H9 (cell line): ENCODE measurements at regions not wholly inside any gene's neighbourhood (a gene's known extent, or its start where the extent isn't known, plus 50 kb on each side); places are given as distances from the start of the nearest gene placed in this dataset.

ENCODE experiments used
- DNase-seq: peaks from one replicate; pipeline ENCODE4 v3.0.0-alpha.2; 2017
- H2AFZ ChIP-seq: one replicate; pipeline ENCODE4 v1.6.1; 2013; ENCODE audit warnings: mild to moderate bottlenecking, low read length, control low read depth, moderate library complexity
- H2AK5ac ChIP-seq: 2 replicates; pipeline ENCODE4 v1.6.1; 2013; ENCODE audit warnings: low read length, control low read depth, mixed read lengths; ENCODE audit not compliant: insufficient read length
- H2BK120ac ChIP-seq: one replicate; pipeline ENCODE4 v1.6.1; 2013; ENCODE audit warnings: low read depth, mild to moderate bottlenecking, low read length, control low read depth, inconsistent platforms; ENCODE audit not compliant: poor library complexity, severe bottlenecking
- H2BK12ac ChIP-seq: 2 replicates; pipeline ENCODE4 v1.6.1; 2013; ENCODE audit warnings: low read length, control low read depth, mixed read lengths, low read depth; ENCODE audit not compliant: insufficient read length
- H2BK15ac ChIP-seq: 2 replicates; pipeline ENCODE4 v1.6.1; 2013; ENCODE audit warnings: low read depth, low read length, control low read depth
- H2BK20ac ChIP-seq: one replicate; pipeline ENCODE4 v1.6.1; 2013; ENCODE audit warnings: low read depth, mild to moderate bottlenecking, low read length, control low read depth, inconsistent platforms; ENCODE audit not compliant: poor library complexity, severe bottlenecking
- H2BK5ac ChIP-seq: 2 replicates; pipeline ENCODE4 v1.6.1; 2013; ENCODE audit warnings: low read length, control low read depth, mixed read lengths; ENCODE audit not compliant: insufficient read length
- H3K14ac ChIP-seq: 2 replicates; pipeline ENCODE4 v1.6.1; 2013; ENCODE audit warnings: low read length, control low read depth; ENCODE audit not compliant: insufficient read depth
- H3K18ac ChIP-seq: 2 replicates; pipeline ENCODE4 v1.6.1; 2013; ENCODE audit warnings: low read depth, mild to moderate bottlenecking, mixed read lengths, low read length, control low read depth; ENCODE audit not compliant: insufficient read length
- H3K23ac ChIP-seq: 2 replicates; pipeline ENCODE4 v1.6.1; 2013; ENCODE audit warnings: low read length, control low read depth, mixed read lengths, low read depth; ENCODE audit not compliant: insufficient read length
- H3K23me2 ChIP-seq: 2 replicates; pipeline ENCODE4 v1.6.1; 2013; ENCODE audit warnings: low read depth, mild to moderate bottlenecking, mixed read lengths, low read length, control low read depth; ENCODE audit not compliant: insufficient read length, poor library complexity, severe bottlenecking
- H3K27ac ChIP-seq: 2 replicates; pipeline ENCODE4 v1.5.1; 2013; ENCODE audit warnings: low read length, control low read depth, mixed read lengths, low read depth; ENCODE audit not compliant: insufficient read length
- H3K27me3 ChIP-seq: 2 replicates; pipeline ENCODE4 v1.6.1; 2013; ENCODE audit warnings: low read length, control low read depth, inconsistent platforms; ENCODE audit not compliant: insufficient read depth
- H3K4ac ChIP-seq: 2 replicates; pipeline ENCODE4 v1.6.1; 2013; ENCODE audit warnings: low read depth, mild to moderate bottlenecking, control low read depth, inconsistent platforms, low read length, moderate library complexity
- H3K4me1 ChIP-seq: 2 replicates; pipeline ENCODE4 v1.6.1; 2013; ENCODE audit warnings: low read length, control low read depth, inconsistent platforms; ENCODE audit not compliant: insufficient read depth
- H3K4me2 ChIP-seq: 2 replicates; pipeline ENCODE4 v1.6.1; 2013; ENCODE audit warnings: low read length, control low read depth, mixed read lengths; ENCODE audit not compliant: insufficient read length, insufficient read depth
- H3K56ac ChIP-seq: 2 replicates; pipeline ENCODE4 v1.6.1; 2013; ENCODE audit warnings: low read depth, mild to moderate bottlenecking, mixed read lengths, low read length, control low read depth; ENCODE audit not compliant: insufficient read length
- H3K79me1 ChIP-seq: 2 replicates; pipeline ENCODE4 v1.6.1; 2013; ENCODE audit warnings: low read depth, mild to moderate bottlenecking, moderate library complexity, low read length, control low read depth, inconsistent platforms; ENCODE audit not compliant: insufficient read depth, poor library complexity, severe bottlenecking
- H3K79me2 ChIP-seq: 2 replicates; pipeline ENCODE4 v1.6.1; 2013; ENCODE audit warnings: low read length, control low read depth, inconsistent platforms; ENCODE audit not compliant: insufficient read depth
- H3K9ac ChIP-seq: 2 replicates; pipeline ENCODE4 v1.6.1; 2013; ENCODE audit warnings: low read length, control low read depth, mixed read lengths; ENCODE audit not compliant: insufficient read length; ENCODE audit errors: extremely low read depth
- H3K9me3 ChIP-seq: one replicate; pipeline ENCODE4 v1.6.1; 2013; ENCODE audit warnings: low read depth, low read length, inconsistent platforms; ENCODE audit not compliant: control insufficient read depth
- H3T11ph ChIP-seq: one replicate; pipeline ENCODE4 v1.6.1; 2013; ENCODE audit warnings: mild to moderate bottlenecking, low read length, control low read depth, inconsistent platforms
- H4K20me1 ChIP-seq: one replicate; pipeline ENCODE4 v1.6.1; 2013; ENCODE audit not compliant: control insufficient read depth, insufficient read length, insufficient read depth
- H4K5ac ChIP-seq: 2 replicates; pipeline ENCODE4 v1.6.1; 2013; ENCODE audit warnings: low read depth, mild to moderate bottlenecking, mixed read lengths, low read length, control low read depth; ENCODE audit not compliant: insufficient read length
- H4K8ac ChIP-seq: replicated peaks from 2 replicates; pipeline ENCODE4 v1.6.1; 2013; ENCODE audit warnings: low read length, control low read depth, mixed read lengths, low read depth; ENCODE audit not compliant: insufficient read length
- H4K91ac ChIP-seq: 2 replicates; pipeline ENCODE4 v1.6.1; 2013; ENCODE audit warnings: low read depth, mild to moderate bottlenecking, moderate library complexity, mixed read lengths, low read length, control low read depth; ENCODE audit not compliant: insufficient read length
- H3K27ac Mint-ChIP-seq, 3 experiments: 2 replicates in 2 of 3; 3 replicates in 1 of 3; pipeline ENCODE4 v1.8.0; 2020 to 2021; ENCODE audit warnings: mixed read lengths in 3 of 3, mild to moderate bottlenecking in 1 of 3, moderate library complexity in 1 of 3
- H3K27me3 Mint-ChIP-seq: 2 replicates; pipeline ENCODE4 v1.8.0; 2021; ENCODE audit warnings: low read depth, mild to moderate bottlenecking, moderate library complexity, mixed read lengths
- H3K36me3 Mint-ChIP-seq, 3 experiments: 2 replicates in 2 of 3; 3 replicates in 1 of 3; pipeline ENCODE4 v1.8.0; 2020 to 2021; ENCODE audit warnings: low read depth in 3 of 3, mixed read lengths in 3 of 3; ENCODE audit not compliant: insufficient read depth in 1 of 3
- H3K4me1 Mint-ChIP-seq, 2 experiments: 2 replicates each; pipeline ENCODE4 v1.8.0; 2020; ENCODE audit warnings: mixed read lengths in 2 of 2
- H3K4me3 Mint-ChIP-seq, 2 experiments: 2 replicates in 1 of 2; 3 replicates in 1 of 2; pipeline ENCODE4 v1.8.0; 2020 to 2021; ENCODE audit warnings: mild to moderate bottlenecking in 2 of 2, mixed read lengths in 2 of 2, moderate library complexity in 1 of 2
- H3K9me3 Mint-ChIP-seq, 2 experiments: 2 replicates in 1 of 2; 3 replicates in 1 of 2; pipeline ENCODE4 v1.8.0; 2020; ENCODE audit warnings: mild to moderate bottlenecking in 2 of 2, mixed read lengths in 2 of 2, moderate library complexity in 1 of 2
- CTCF ChIP-seq: fragments of 200-600 bp; sonication (generic); conservative IDR thresholded peaks from 3 replicates; pipeline ENCODE4 v1.8.0; 2021; ENCODE audit warnings: antibody characterized with exemption, mild to moderate bottlenecking
- WGBS: extraction: QIAGEN DNeasy Blood & Tissue Kit; methylation state at CpG from one replicate; pipeline ENCODE4 v1.1.7; 2013; ENCODE audit warnings: missing lambda C conversion rate, low lambda C conversion rate, mixed read lengths; ENCODE audit not compliant: insufficient read length; ENCODE audit errors: extremely low coverage; 5-methylcytosine and 5-hydroxymethylcytosine counted together

GRCh38 chr4:129371065-129371464, 275.1 kb downstream of the C4orf33 start:
- Histone ChIP-seq H2AFZ (no peak overlapping the region), H3K9me3 (no peaks in the 10 kb centered on the region), H3K23me2 (no peaks in the 10 kb centered on the region), H2BK5ac (no peak overlapping the region), H3K9ac (no peak overlapping the region), H2BK120ac (no peak overlapping the region), H2BK12ac (no peak overlapping the region), H2BK20ac (no peak overlapping the region), H3K14ac (no peak overlapping the region), H3K4me2 (no peak overlapping the region), H2AK5ac (no peak overlapping the region), H4K91ac (no peak overlapping the region), H4K8ac (no peak overlapping the region), H4K5ac (no peak overlapping the region), H2BK15ac (no peak overlapping the region), H4K20me1 (no peaks in the 10 kb centered on the region), H3K23ac (no peak overlapping the region), H3K4me1 (no peaks in the 10 kb centered on the region), H3T11ph (no peak overlapping the region), H3K4ac (no peak overlapping the region), H3K79me1 (no peaks in the 10 kb centered on the region), H3K56ac (no peak overlapping the region), H3K27ac (no peak overlapping the region), H3K18ac (no peak overlapping the region), H3K27me3 (no peaks in the 10 kb centered on the region), H3K79me2 (no peaks in the 10 kb centered on the region)
- WGBS: no CpG with 5 or more reads among the region's 4 CpGs
- no peaks in the 10 kb centered on the region for H3K27me3 Mint-ChIP-seq
- no peaks in the 10 kb centered on the region for H3K4me1 Mint-ChIP-seq
- no peak overlapping the region for H3K4me3 Mint-ChIP-seq
- no peak for DNase-seq
- H3K36me3 Mint-ChIP-seq: no peaks in the 10 kb centered on the region
- TF ChIP-seq CTCF: no peak
- no peaks in the 10 kb centered on the region for H3K9me3 Mint-ChIP-seq
- no peak overlapping the region for H3K27ac Mint-ChIP-seq
